ENCODE measurements at regions not wholly inside any gene's neighbourhood (a gene's known extent, or its start where the extent isn't known, plus 50 kb on each side); places are given as distances from the start of the nearest gene placed in this dataset.
"Not testable (repeated sequence)": the region's sequence is repeated elsewhere in the genome, so short reads cannot be mapped to it uniquely, and the experiment has no call there.

DNA sequence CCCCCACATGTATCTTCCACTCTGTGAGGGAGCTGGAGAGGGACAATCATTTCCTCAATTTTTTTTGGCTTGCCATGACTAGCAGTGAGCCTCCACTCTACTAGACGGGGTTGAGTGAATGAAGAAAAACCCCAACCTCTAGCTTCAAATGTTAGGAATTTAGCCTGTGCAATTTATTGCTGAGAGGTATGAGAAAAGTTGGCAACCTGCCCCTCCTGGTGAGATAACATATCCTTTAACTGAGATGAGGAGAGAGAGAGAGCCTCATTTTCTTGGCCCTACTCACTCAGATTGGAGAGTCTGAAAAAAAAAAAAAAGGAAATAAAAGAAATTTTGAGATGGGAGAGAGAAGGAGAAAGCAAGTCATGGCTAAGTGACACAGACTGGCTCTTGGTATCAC lies 218.2 kb upstream of the CARD18 start:
- intact Hi-C loops (cut with DNase I) = no loop called here
- ATAC-seq (no peak), DNase-seq (ENCODE audit: missing footprints) (no peak)

GRCh38 chr11:105357146-105357545 lies 217.6 kb upstream of the CARD18 start:
- intact Hi-C loops (cut with DNase I) = no loop called here
- ATAC-seq (no peak), DNase-seq (ENCODE audit: missing footprints) (no peak)

DNA sequence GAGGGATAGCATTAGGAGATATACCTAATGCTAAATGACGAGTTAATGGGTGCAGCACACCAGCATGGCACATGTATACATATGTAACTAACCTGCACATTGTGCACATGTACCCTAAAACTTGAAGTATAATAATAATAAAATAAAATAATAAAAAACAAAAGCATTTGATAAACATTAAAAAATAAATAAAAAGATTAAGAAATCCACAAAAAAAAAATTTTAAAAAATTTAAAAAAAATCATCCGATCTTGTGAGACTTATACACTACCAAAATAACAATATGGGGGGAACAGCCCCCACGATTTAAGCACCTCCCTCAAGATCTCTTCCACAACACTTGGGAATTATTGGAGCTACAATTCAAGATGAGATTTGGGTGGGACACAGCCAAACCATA lies 210.3 kb upstream of the CARD18 start:
- intact Hi-C loops (cut with DNase I); ATAC-seq; DNase-seq (ENCODE audit: missing footprints): not testable (repeated sequence)

DNA sequence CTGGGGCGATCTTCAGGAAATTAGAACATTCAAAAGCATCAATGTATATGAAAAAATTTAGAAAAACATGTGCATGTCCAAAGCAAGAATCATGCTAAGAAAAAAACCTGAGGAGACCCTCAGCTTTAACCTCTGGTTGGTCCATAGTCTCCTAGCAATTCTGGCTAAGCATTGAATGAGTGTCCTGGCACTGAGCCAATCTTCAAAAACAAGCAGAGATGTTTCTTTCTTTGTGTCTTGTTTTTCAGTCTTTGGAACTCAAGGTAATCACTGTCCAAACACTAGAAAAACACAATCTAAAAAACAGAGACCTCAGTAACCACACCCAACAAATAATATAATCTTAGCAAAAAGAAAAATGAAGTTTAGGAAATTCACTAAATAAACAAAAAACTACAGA lies 205.4 kb upstream of the CARD18 start:
- ATAC-seq = no peak
- intact Hi-C loops (cut with DNase I) = no loop called here

DNA sequence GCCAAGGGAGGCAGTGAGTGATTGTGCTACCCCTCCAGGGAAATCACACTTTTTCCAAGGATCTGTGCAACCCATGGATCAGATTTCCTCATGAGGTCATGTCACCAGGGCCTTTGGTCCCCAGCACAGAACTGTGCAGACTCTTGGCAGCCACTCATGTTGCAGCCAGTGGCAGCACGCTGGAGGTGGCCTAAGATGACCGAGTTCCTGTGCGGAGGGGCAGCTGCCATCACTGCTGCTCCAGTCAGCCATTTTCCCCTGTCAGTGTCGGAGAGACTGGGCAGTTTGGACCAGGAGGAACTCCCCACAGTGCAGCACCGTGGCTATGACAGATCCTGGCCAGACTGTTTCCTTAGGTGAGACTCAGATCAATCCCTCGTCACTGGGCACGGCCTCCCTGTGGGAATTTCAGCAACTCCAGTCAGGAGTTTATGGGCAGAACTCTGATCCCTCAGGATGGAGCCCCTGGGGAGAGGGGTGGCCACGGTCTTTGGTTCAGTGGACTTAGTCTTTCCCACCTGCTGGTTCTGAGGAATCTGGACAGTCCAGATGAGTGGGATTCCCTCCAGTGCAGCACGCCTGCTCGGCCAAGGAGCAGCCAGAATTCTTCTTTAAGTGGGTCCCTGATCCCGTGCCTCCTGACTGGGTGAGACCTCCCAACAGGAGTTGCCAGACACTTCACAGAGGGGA lies 194.6 kb upstream of the CARD18 start:
- DNase-seq (ENCODE audit: missing footprints) = no peak
- intact Hi-C loops (cut with DNase I) = no loop called here
- ATAC-seq = no peak

More for the DNA sequence above, 205.4 kb upstream of the CARD18 start:
- no peak for DNase-seq (ENCODE audit: missing footprints)

DNA sequence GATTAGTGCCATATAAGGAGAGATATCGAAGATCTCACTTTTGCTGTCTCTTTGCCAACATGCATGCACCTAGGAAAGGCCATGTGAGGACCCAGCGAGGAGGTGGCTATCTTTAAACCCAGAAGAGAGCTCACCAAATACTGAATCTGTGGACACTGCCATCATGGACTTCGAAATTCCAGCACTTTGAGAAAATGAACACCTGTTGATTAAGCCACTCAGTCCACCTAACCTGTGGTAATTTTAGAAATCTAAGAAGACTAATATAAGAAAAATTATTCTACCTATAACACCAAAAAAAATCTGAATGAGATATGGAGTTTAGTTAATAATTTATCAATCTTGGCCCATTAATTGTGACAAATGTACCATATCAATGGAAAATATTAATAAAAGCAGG lies 193.6 kb upstream of the CARD18 start:
- intact Hi-C loops (cut with DNase I) = no loop called here
- no peak for DNase-seq (ENCODE audit: missing footprints)

GRCh38 chr11:105332171-105332570 lies 192.6 kb upstream of the CARD18 start:
- ATAC-seq = no peak
- no peak for DNase-seq (ENCODE audit: missing footprints)
- intact Hi-C loops (cut with DNase I) = no loop called here

More for the DNA sequence above, 193.6 kb upstream of the CARD18 start:
- no peak for ATAC-seq

GRCh38 chr11:105328061-105328460 lies 188.5 kb upstream of the CARD18 start:
- DNase-seq (ENCODE audit: missing footprints) = no peak
- intact Hi-C loops (cut with DNase I) = no loop called here
- no peak for ATAC-seq

- ATAC-seq (no peak), DNase-seq (ENCODE audit: missing footprints) (no peak)
- intact Hi-C loops (cut with DNase I) = no loop called here
Measured at GRCh38 chr11:105324156-105324555, 184.6 kb upstream of the CARD18 start.

DNA sequence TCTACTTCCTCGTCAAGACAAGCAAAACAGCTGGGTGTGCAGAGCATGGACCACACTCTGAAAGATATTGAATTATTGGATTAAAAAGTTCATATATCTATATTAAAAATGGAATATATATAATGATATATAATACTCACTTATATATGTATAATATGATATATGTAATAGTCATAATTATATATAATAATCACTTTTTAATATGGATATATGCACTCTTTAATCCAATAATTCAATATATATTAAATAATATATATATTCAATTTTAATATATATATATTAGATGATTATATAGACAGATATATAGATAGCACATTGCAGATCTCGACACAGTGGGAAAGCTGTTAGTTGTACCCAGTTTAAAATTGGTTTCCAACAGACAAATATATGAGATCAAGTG lies 182.1 kb upstream of the CARD18 start:
- ATAC-seq (no peak), DNase-seq (ENCODE audit: missing footprints) (no peak)
- intact Hi-C loops (cut with DNase I) = no loop called here

- no peak for DNase-seq (ENCODE audit: missing footprints)
- no peak for ATAC-seq
- intact Hi-C loops (cut with DNase I) = no loop called here
Measured at GRCh38 chr11:105315287-105315686, 175.7 kb upstream of the CARD18 start.

DNA sequence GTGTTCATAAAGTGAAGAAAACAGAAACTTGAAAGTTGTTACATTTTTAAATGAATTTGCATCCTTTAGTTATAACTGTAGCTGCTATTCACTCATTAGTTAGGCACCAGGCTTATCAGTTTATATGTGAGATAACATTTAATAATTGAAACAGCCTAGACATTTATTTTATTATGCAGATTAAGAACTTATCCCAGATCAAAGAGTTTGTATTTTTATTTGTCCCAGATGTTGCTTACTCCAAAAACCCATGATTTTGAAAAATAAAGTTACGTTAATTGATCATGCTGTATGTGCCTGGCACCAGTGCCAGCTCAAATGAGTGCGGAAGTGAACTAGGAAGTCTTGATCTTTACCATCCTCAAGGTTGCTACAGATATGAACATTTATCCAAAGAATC lies 172.7 kb upstream of the CARD18 start:
- ATAC-seq (no peak), DNase-seq (ENCODE audit: missing footprints) (no peak)
- intact Hi-C loops (cut with DNase I) = no loop called here

DNA sequence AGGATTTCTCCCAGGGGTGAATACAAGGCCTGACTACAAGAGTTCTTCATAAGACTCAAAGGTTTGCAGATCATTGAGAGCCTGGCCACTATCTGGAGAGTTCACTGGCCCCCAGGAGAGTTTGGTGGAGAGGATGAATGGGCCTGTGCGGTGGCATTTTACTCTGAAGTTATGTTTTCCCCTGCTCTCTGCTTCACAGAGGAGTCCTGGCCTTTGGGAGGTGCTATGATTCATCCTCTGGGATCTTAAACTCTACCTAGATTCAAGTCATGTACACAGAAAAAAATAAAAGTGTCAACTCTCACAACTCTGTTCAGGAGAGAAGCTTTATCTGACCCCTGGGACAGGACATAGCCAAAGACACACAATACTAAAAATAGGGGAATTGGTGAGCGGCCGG lies 159.1 kb upstream of the CARD18 start:
- ATAC-seq (no peak), DNase-seq (ENCODE audit: missing footprints) (no peak)
- intact Hi-C loops (cut with DNase I) = no loop called here

DNA sequence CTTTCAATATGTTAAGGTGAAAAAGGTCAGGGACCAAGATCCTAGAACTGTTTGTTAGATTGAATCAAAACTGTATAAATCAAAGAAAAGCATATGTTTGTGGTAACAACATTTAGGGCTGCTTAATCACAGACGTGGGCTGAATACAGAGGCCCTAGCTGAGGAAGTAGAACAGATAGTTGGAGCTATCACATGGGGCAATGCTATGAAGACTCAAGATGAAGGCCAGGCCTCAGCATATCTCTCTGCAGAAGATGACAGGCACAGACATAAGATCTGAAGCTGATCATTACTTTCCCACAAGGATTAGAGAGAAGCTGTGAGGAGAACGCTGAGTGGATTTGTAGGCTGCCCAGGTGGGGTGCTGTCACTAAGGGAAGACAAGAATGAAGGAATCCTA lies 158.6 kb upstream of the CARD18 start:
- intact Hi-C loops (cut with DNase I) = no loop called here
- peak; percentile 4 for DNase-seq (ENCODE audit: missing footprints)
- ATAC-seq = no peak

GRCh38 chr11:105297463-105297862 lies 157.9 kb upstream of the CARD18 start:
- no peak for DNase-seq (ENCODE audit: missing footprints)
- intact Hi-C loops (cut with DNase I) = no loop called here
- ATAC-seq = no peak

- intact Hi-C loops (cut with DNase I) = no loop called here
- no peak for ATAC-seq
- no peak for DNase-seq (ENCODE audit: missing footprints)
Measured at GRCh38 chr11:105296806-105297205, 157.2 kb upstream of the CARD18 start.

- no peak for DNase-seq (ENCODE audit: missing footprints)
- intact Hi-C loops (cut with DNase I) = no loop called here
- no peak for ATAC-seq
Measured at GRCh38 chr11:105296386-105296785, 156.8 kb upstream of the CARD18 start.

DNA sequence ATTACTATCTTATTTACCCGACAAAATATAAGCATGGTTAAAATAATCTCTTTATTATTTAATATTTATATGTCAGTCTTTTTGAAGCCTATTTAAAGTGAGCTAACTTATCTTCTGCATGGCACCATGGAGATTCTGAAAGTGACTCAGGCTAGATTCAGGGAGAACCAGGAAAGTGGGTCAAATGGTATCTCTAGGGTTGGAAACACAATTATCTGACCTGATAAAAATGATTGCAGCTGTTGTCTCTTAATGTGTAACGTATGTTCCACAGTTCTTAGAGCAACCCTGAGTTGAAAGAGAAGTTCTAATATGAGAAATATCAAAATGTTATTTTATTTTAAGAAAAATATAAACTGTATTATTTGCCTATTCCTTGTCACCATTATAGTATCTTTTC lies 143.1 kb upstream of the CARD18 start:
- DNase-seq (ENCODE audit: missing footprints) = no peak
- intact Hi-C loops (cut with DNase I) = no loop called here
- ATAC-seq = no peak

GRCh38 chr11:105274631-105275030 lies 135.1 kb upstream of the CARD18 start:
- intact Hi-C loops (cut with DNase I) = no loop called here
- no peak for ATAC-seq
- DNase-seq (ENCODE audit: missing footprints) = no peak

DNA sequence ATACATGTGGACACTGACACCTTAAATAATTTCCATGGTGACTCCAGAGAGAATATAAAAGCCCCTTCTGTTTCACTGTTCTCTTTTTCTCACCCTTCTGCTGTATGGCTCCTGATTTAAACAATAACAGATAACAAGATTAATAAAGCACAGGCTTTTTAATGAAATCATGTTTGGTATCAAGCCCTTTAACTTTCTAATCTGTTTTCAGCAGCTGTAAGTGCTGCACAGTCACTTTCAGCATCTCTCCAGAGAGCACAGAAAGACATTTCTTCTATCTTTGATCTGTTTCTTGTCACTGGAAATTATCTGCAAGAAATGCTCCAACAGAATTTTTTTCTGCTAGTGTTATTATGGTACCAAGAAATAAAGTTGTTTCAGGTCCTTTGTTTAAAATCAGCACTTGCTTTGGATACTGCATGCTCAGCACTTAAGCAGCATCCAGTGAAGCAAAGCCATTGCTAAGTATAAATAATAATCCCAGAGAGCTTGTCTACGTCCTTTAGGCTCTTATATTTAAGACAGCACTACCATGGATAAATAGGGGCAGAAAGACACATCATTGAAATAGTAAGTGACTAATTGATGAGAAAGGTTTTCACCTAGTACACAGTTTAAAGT lies 134.2 kb upstream of the CARD18 start:
- DNase-seq (ENCODE audit: missing footprints) (no peak), ATAC-seq (no peak)
- intact Hi-C loops (cut with DNase I) = no loop called here

- DNase-seq (ENCODE audit: missing footprints) (no peak), ATAC-seq (no peak)
- intact Hi-C loops (cut with DNase I) = no loop called here
Measured at GRCh38 chr11:105269862-105270261, 130.3 kb upstream of the CARD18 start.
